ENCODE measurements at regions not wholly inside any gene's neighbourhood (a gene's known extent, or its start where the extent isn't known, plus 50 kb on each side); places are given as distances from the start of the nearest gene placed in this dataset.

- no peak for ATAC-seq
- no peak for TF ChIP-seq OSR1 (CRISPR knock-in tag; IDR thresholded peaks at IDR 0.05)
- TF ChIP-seq PATZ1 (CRISPR knock-in tag; IDR thresholded peaks at IDR 0.05; ENCODE audit: borderline replicate concordance) = no peak
- TF ChIP-seq CSDC2 (CRISPR knock-in tag; IDR thresholded peaks at IDR 0.05) = no peak
- TF ChIP-seq TOX (CRISPR knock-in tag; IDR thresholded peaks at IDR 0.05; ENCODE audit: borderline replicate concordance) = no peak
- no peak for TF ChIP-seq ZC3H10 (CRISPR knock-in tag; IDR thresholded peaks at IDR 0.05)
- no peak for TF ChIP-seq TCF4 (CRISPR knock-in tag; IDR thresholded peaks at IDR 0.05; ENCODE audit: borderline replicate concordance)
- TF ChIP-seq GLIS3 (CRISPR knock-in tag; IDR thresholded peaks at IDR 0.05) = no peak
- no peak for TF ChIP-seq ZFP3 (CRISPR knock-in tag; IDR thresholded peaks at IDR 0.05)
- TF ChIP-seq ZNF70 (CRISPR knock-in tag; IDR thresholded peaks at IDR 0.05) = no peak
- no peak for TF ChIP-seq ZNF565 (CRISPR knock-in tag; conservative IDR thresholded peaks at IDR 0.05; ENCODE audit: low read depth)
- no peak for TF ChIP-seq ISL1 (CRISPR knock-in tag; IDR thresholded peaks at IDR 0.05)
- TF ChIP-seq ARNTL (CRISPR knock-in tag; IDR thresholded peaks at IDR 0.05; ENCODE audit: borderline replicate concordance, low read depth) = no peak
- no peak for TF ChIP-seq BACH2 (CRISPR knock-in tag; IDR thresholded peaks at IDR 0.05; ENCODE audit: borderline replicate concordance)
- TF ChIP-seq PPARA (CRISPR knock-in tag; IDR thresholded peaks at IDR 0.05; ENCODE audit: borderline replicate concordance) = no peak
- no peak for TF ChIP-seq ESRRG (CRISPR knock-in tag; IDR thresholded peaks at IDR 0.05)
- TF ChIP-seq ZNF8 (CRISPR knock-in tag; IDR thresholded peaks at IDR 0.05) = no peak
- no peak for TF ChIP-seq CSRNP3 (CRISPR knock-in tag; IDR thresholded peaks at IDR 0.05)
- TF ChIP-seq RARB (CRISPR knock-in tag; IDR thresholded peaks at IDR 0.05) = no peak
- no peak for TF ChIP-seq CREB5 (CRISPR knock-in tag; IDR thresholded peaks at IDR 0.05; ENCODE audit: low read depth)
- TF ChIP-seq ZFP30 (CRISPR knock-in tag; IDR thresholded peaks at IDR 0.05) = no peak
These were observed 284.5 kb upstream of the TRPC5 start for GRCh38 chrX:112367065-112367464.

GRCh38 chrX:112359906-112360305 is 277.3 kb upstream of the TRPC5 start:
- TF ChIP-seq PATZ1 (CRISPR knock-in tag; IDR thresholded peaks at IDR 0.05; ENCODE audit: borderline replicate concordance) = no peak
- TF ChIP-seq OSR1 (CRISPR knock-in tag; IDR thresholded peaks at IDR 0.05) = no peak
- no peak for TF ChIP-seq PPARA (CRISPR knock-in tag; IDR thresholded peaks at IDR 0.05; ENCODE audit: borderline replicate concordance)
- TF ChIP-seq POU6F1 (CRISPR knock-in tag; IDR thresholded peaks at IDR 0.05; ENCODE audit: borderline replicate concordance, low read depth) = no peak
- no peak for TF ChIP-seq TCF4 (CRISPR knock-in tag; IDR thresholded peaks at IDR 0.05; ENCODE audit: borderline replicate concordance)
- no peak for TF ChIP-seq TOX (CRISPR knock-in tag; IDR thresholded peaks at IDR 0.05; ENCODE audit: borderline replicate concordance)
- TF ChIP-seq SNAI2 (CRISPR knock-in tag; IDR thresholded peaks at IDR 0.05) = no peak
- ATAC-seq = no peak

- ATAC-seq = no peak
- no peak for TF ChIP-seq ZFP3 (CRISPR knock-in tag; IDR thresholded peaks at IDR 0.05)
- no peak for TF ChIP-seq ARNTL (CRISPR knock-in tag; IDR thresholded peaks at IDR 0.05; ENCODE audit: borderline replicate concordance, low read depth)
These were observed 273.4 kb upstream of the TRPC5 start for GRCh38 chrX:112355931-112356330.

Measured in SK-N-SH treated with all-trans-retinoic acid at 6 μM for 48 hours (cell line).